ENCODE measurements at regions not wholly inside any gene's neighbourhood (a gene's known extent, or its start where the extent isn't known, plus 50 kb on each side); places are given as distances from the start of the nearest gene placed in this dataset.

DNA sequence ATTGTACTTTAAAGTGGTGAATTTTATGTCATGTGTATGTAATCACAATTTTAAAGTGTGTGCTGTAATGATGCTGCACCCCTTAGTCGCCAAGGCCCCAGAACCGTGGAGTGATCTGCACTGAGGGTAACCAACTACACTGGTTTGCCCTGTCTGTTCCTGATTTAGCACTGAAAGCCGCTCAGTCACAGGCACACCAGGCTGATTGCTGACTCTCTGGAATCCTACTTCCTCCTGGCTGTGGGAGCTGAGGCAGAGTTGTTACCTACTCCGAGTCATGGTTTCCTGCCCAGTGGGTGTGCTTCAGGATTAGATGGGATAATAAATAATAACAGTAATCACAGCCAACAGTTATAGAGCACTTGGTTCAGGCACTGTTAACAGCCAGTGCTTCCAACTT, 645.4 kb downstream of the BCOR start:
- H3K9me3 ChIP-seq (ENCODE audit: insufficient read depth, low read length) = no peaks in the 10 kb centered on the region
- DNase-seq (ENCODE audit: low read depth, low spot score) = no peak

DNA sequence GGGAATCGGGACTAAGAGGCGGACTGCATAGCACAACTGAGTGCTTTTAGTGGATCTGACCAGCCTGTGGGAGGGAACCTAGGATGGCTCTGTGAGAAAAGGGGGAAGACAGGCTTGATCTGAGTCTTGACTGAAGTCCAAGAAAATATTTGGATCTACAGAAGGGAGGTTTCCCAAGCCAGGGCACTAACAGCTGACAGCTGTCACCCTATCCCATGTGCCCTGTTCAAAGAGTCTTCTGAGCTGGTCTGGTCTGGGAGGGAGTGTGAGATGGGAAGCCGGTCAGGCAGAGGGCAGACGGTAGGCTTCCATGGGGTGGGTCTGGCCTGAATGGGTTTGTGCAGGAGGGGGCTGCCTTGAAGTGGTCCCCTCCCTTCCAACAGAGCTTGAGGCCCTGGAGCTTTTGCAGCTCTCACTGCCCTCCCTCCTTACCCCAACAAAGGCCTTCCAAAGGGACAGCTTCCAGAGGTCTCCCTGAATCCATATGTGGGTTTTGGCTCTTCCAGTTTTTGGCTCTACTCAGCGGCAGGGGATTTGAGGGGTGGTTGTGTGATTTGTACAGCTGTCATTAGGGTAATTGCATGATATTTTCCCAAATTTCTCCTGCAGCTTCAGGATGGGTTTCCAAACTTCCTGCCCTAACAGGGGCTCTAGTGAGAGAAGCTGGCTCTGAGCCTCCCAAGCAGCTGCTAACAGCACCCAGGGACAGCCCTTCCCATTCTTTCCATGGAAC, 643.7 kb downstream of the BCOR start:
- Histone ChIP-seq H3K36me3 (ENCODE audit: insufficient read depth, insufficient read length, low read length) (no peaks in the 10 kb centered on the region), H3K9ac (ENCODE audit: insufficient read length, low read depth) (no peak overlapping the region), H3K4me1 (ENCODE audit: insufficient read depth, insufficient read length) (no peaks in the 10 kb centered on the region), H3K4me3 (ENCODE audit: insufficient read length, low read depth) (no peak overlapping the region), H3K27me3 (ENCODE audit: insufficient read depth, insufficient read length) (no peaks in the 10 kb centered on the region), H3K9me3 (ENCODE audit: insufficient read depth, low read length) (no peaks in the 10 kb centered on the region)
- DNase-seq (ENCODE audit: low read depth, low spot score) = no peak
- TF ChIP-seq SUZ12 (IDR thresholded peaks at IDR 0.05; ENCODE audit: extremely low read depth, insufficient read depth, insufficient read length) = no peak
- no peak for TF ChIP-seq YY1 (IDR thresholded peaks at IDR 0.05; ENCODE audit: insufficient read depth, insufficient read length)
- no peak for TF ChIP-seq ZNF274 (IDR thresholded peaks at IDR 0.05; ENCODE audit: low read depth, low read length)

More for the DNA sequence above, 645.4 kb downstream of the BCOR start:
- H3K4me3 ChIP-seq (ENCODE audit: insufficient read length, low read depth) = no peak overlapping the region
- H3K4me1 ChIP-seq (ENCODE audit: insufficient read depth, insufficient read length) = no peaks in the 10 kb centered on the region
- H3K36me3 ChIP-seq (ENCODE audit: insufficient read depth, insufficient read length, low read length) = no peaks in the 10 kb centered on the region
- no peak overlapping the region for H3K9ac ChIP-seq (ENCODE audit: insufficient read length, low read depth)
- no peaks in the 10 kb centered on the region for H3K27me3 ChIP-seq (ENCODE audit: insufficient read depth, insufficient read length)
- TF ChIP-seq YY1 (IDR thresholded peaks at IDR 0.05; ENCODE audit: insufficient read depth, insufficient read length) = no peak
- TF ChIP-seq SUZ12 (IDR thresholded peaks at IDR 0.05; ENCODE audit: extremely low read depth, insufficient read depth, insufficient read length) = no peak
- no peak for TF ChIP-seq ZNF274 (IDR thresholded peaks at IDR 0.05; ENCODE audit: low read depth, low read length)

DNA sequence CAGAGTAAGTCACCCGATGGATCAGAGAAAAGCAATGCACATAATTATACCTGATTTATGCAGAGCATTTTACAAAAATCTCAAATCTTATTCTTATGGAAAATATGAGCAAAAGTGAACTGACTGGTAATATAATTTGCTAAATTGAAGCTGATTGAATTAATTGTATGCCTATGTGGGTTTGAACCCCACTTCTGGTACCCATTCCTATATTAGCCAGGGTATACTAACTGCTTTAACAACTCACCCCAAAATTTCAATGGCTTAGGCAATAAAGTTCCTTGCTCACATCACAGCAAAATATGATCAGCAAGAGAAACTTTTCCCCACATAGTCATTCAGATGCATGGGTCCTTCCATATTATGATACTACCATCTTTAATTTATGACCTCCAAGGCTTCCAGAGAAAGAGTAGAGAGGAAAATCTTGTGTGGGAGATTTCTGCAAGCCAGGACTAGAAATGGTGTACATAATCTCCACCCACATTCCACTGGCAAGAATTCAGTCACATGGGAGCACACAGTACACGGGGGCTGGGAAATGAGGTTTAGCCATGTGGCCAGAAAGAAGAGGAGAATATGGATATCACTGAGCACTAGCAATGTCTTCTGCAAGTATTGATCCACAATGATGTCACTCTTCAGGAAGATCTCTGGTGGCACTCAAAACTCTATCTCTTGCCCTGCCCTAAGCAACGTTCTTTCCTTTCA, 640.7 kb downstream of the BCOR start:
- Histone ChIP-seq H3K4me3 (ENCODE audit: insufficient read length, low read depth) (no peak overlapping the region), H3K36me3 (ENCODE audit: insufficient read depth, insufficient read length, low read length) (no peaks in the 10 kb centered on the region), H3K9ac (ENCODE audit: insufficient read length, low read depth) (no peak overlapping the region), H3K27me3 (ENCODE audit: insufficient read depth, insufficient read length) (no peaks in the 10 kb centered on the region), H3K4me1 (ENCODE audit: insufficient read depth, insufficient read length) (no peaks in the 10 kb centered on the region), H3K9me3 (ENCODE audit: insufficient read depth, low read length) (no peaks in the 10 kb centered on the region)
- DNase-seq (ENCODE audit: low read depth, low spot score) = no peak
- TF ChIP-seq YY1 (IDR thresholded peaks at IDR 0.05; ENCODE audit: insufficient read depth, insufficient read length) = no peak
- TF ChIP-seq ZNF274 (IDR thresholded peaks at IDR 0.05; ENCODE audit: low read depth, low read length) = no peak
- no peak for TF ChIP-seq SUZ12 (IDR thresholded peaks at IDR 0.05; ENCODE audit: extremely low read depth, insufficient read depth, insufficient read length)

DNA sequence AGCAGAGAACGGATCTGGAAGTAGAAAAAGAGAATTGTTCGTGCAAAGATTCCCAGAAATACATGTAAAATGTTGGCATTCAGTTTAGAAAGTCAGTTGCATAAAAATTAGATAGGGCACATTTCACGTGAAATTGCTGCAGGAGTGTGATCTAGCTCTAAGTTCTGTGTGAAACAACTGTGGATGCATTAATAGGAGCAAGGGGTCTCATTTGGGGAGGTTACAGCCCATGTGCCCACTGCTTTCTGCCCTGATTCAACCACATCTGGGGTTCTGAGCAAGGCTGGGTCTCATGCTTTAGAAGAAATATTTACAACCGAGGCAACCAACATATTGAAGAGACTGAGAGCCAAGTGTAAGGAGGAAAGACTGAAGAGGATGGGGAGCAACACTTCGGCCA, 639.0 kb downstream of the BCOR start:
- TF ChIP-seq ZNF274 (IDR thresholded peaks at IDR 0.05; ENCODE audit: low read depth, low read length) (no peak), SUZ12 (IDR thresholded peaks at IDR 0.05; ENCODE audit: extremely low read depth, insufficient read depth, insufficient read length) (no peak), YY1 (IDR thresholded peaks at IDR 0.05; ENCODE audit: insufficient read depth, insufficient read length) (no peak)
- Histone ChIP-seq H3K4me1 (ENCODE audit: insufficient read depth, insufficient read length) (no peaks in the 10 kb centered on the region), H3K36me3 (ENCODE audit: insufficient read depth, insufficient read length, low read length) (no peaks in the 10 kb centered on the region), H3K9ac (ENCODE audit: insufficient read length, low read depth) (no peak overlapping the region), H3K27me3 (ENCODE audit: insufficient read depth, insufficient read length) (no peaks in the 10 kb centered on the region), H3K4me3 (ENCODE audit: insufficient read length, low read depth) (no peak overlapping the region), H3K9me3 (ENCODE audit: insufficient read depth, low read length) (no peaks in the 10 kb centered on the region)
- DNase-seq (ENCODE audit: low read depth, low spot score) = no peak

DNA sequence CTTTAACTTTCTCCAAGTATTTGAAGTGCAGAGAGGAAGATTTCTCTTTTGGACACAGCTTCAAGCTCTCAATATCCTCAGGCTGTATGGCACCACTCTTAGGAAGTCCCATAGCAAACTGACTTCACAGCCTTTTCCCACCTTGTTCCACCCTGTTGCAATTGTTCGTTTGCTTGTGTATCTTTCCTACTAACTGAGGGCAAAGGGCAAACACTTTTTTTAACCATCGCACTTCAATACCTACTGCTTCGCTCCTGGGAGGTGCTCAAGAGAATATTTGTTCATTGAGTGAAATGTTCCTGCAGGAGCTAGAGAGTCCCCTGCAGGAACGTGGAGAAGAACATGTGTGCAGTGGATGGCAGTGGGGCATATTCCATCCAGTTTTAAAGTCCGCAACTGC, 638.6 kb downstream of the BCOR start:
- Histone ChIP-seq H3K9ac (ENCODE audit: insufficient read length, low read depth) (no peak overlapping the region), H3K36me3 (ENCODE audit: insufficient read depth, insufficient read length, low read length) (no peaks in the 10 kb centered on the region), H3K9me3 (ENCODE audit: insufficient read depth, low read length) (no peaks in the 10 kb centered on the region), H3K4me3 (ENCODE audit: insufficient read length, low read depth) (no peak overlapping the region), H3K27me3 (ENCODE audit: insufficient read depth, insufficient read length) (no peaks in the 10 kb centered on the region), H3K4me1 (ENCODE audit: insufficient read depth, insufficient read length) (no peaks in the 10 kb centered on the region)
- TF ChIP-seq YY1 (IDR thresholded peaks at IDR 0.05; ENCODE audit: insufficient read depth, insufficient read length) (no peak), ZNF274 (IDR thresholded peaks at IDR 0.05; ENCODE audit: low read depth, low read length) (no peak), SUZ12 (IDR thresholded peaks at IDR 0.05; ENCODE audit: extremely low read depth, insufficient read depth, insufficient read length) (no peak)
- DNase-seq (ENCODE audit: low read depth, low spot score) = no peak

DNA sequence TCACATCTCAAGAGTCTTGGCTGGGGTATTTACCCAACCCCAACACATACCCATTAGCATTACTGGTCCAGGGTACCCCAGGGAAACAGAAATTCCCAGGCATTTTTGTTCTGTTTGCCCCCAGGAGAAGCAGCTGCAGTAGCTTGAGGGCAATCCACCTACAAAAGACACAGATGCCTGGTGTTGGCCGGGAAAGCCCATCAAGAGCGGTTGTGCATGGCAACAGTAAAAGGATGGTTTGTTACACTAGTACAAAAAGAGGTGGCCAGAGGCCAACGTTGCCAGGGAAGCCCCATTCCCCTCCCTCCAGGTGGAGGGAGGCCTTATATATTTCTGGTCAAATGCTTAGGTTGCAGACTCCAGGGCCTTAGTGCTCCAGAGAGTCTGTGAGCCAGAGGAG, 637.8 kb downstream of the BCOR start:
- Histone ChIP-seq H3K9ac (ENCODE audit: insufficient read length, low read depth) (no peak overlapping the region), H3K36me3 (ENCODE audit: insufficient read depth, insufficient read length, low read length) (no peaks in the 10 kb centered on the region), H3K4me1 (ENCODE audit: insufficient read depth, insufficient read length) (no peaks in the 10 kb centered on the region), H3K9me3 (ENCODE audit: insufficient read depth, low read length) (no peaks in the 10 kb centered on the region), H3K4me3 (ENCODE audit: insufficient read length, low read depth) (no peak overlapping the region), H3K27me3 (ENCODE audit: insufficient read depth, insufficient read length) (no peaks in the 10 kb centered on the region)
- TF ChIP-seq YY1 (IDR thresholded peaks at IDR 0.05; ENCODE audit: insufficient read depth, insufficient read length) (no peak), SUZ12 (IDR thresholded peaks at IDR 0.05; ENCODE audit: extremely low read depth, insufficient read depth, insufficient read length) (no peak), ZNF274 (IDR thresholded peaks at IDR 0.05; ENCODE audit: low read depth, low read length) (no peak)
- no peak for DNase-seq (ENCODE audit: low read depth, low spot score)

DNA sequence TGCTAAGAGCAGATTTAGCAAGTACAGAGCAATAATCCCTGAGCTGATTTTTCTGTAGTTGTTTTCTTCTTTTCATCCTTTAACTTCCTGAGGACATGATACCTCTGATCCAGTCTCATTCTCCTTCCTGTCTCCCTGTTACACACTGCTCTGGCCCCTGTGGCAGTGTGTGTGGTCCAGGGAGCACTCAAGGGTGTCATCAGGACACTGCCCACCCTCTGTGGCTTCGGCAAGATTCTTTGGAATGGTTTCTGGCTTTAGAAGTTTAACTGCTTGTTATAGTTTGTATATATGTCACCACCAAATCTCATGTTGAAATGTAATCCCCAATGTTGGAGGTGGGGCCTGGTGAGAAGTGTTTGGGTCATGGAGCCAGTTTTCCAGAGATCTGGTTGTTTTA, 637.3 kb downstream of the BCOR start:
- Histone ChIP-seq H3K9me3 (ENCODE audit: insufficient read depth, low read length) (no peaks in the 10 kb centered on the region), H3K9ac (ENCODE audit: insufficient read length, low read depth) (no peak overlapping the region), H3K4me3 (ENCODE audit: insufficient read length, low read depth) (no peak overlapping the region), H3K36me3 (ENCODE audit: insufficient read depth, insufficient read length, low read length) (no peaks in the 10 kb centered on the region), H3K4me1 (ENCODE audit: insufficient read depth, insufficient read length) (no peaks in the 10 kb centered on the region), H3K27me3 (ENCODE audit: insufficient read depth, insufficient read length) (no peaks in the 10 kb centered on the region)
- DNase-seq (ENCODE audit: low read depth, low spot score) = no peak
- TF ChIP-seq SUZ12 (IDR thresholded peaks at IDR 0.05; ENCODE audit: extremely low read depth, insufficient read depth, insufficient read length) (no peak), ZNF274 (IDR thresholded peaks at IDR 0.05; ENCODE audit: low read depth, low read length) (no peak), YY1 (IDR thresholded peaks at IDR 0.05; ENCODE audit: insufficient read depth, insufficient read length) (no peak)

Measured in NT2/D1 (cell line).